PC-9 (cell line): ENCODE measurements at regions not wholly inside any gene's neighbourhood (a gene's known extent, or its start where the extent isn't known, plus 50 kb on each side); places are given as distances from the start of the nearest gene placed in this dataset.

Experiments used
- BruUV-seq: library from RNA; stranded (reverse); fragments of 400-500 nt; replicated peaks from 2 replicates; lab custom pipeline; 2021; lab: Mats Ljungman, UMichigan
- CTCF ChIA-PET: fragments of 300-600 bp; sonication (Branson Sonifier 250); formaldehyde crosslinking; loops from one replicate; lab custom pipeline; 2022; ENCODE audit warnings: antibody characterized with exemption; lab: Charles Lee
- POLR2A ChIA-PET: fragments of 300-600 bp; sonication (Branson Sonifier 250); formaldehyde crosslinking; loops from one replicate; lab custom pipeline; 2022; ENCODE audit warnings: antibody characterized with exemption; ENCODE audit not compliant: unreplicated experiment; lab: Charles Lee
- DNase-seq, 2 experiments: peaks; one replicate each; pipeline versions ENCODE4 v3.0.0 to v3.0.0-alpha.2; 2015 to 2022; ENCODE audit warnings: mixed read lengths in 1 of 2
- H2AFZ ChIP-seq: fragments of 200-600 bp; sonication (generic); 2 replicates; pipeline ENCODE4 v1.8.1; 2017; ENCODE audit warnings: antibody characterized with exemption
- H3F3A ChIP-seq: fragments of 200-600 bp; sonication (generic); 2 replicates; pipeline ENCODE4 v1.8.1; 2017; ENCODE audit warnings: antibody characterized with exemption, mild to moderate bottlenecking, low read depth; ENCODE audit not compliant: insufficient read depth
- H3K27ac ChIP-seq: fragments of 200-600 bp; sonication (generic); 2 replicates; pipeline ENCODE4 v1.6.1; 2016; ENCODE audit warnings: mixed run types
- H3K27me3 ChIP-seq: fragments of 200-600 bp; sonication (generic); 2 replicates; pipeline ENCODE4 v1.6.1; 2016; ENCODE audit warnings: low read depth, mixed run types; ENCODE audit not compliant: insufficient read depth
- H3K36me3 ChIP-seq: fragments of 200-600 bp; sonication (generic); 2 replicates; pipeline ENCODE4 v1.6.1; 2016; ENCODE audit warnings: low read depth, mixed run types
- H3K4me1 ChIP-seq: fragments of 200-600 bp; sonication (generic); replicated peaks from 2 replicates; pipeline ENCODE4 v1.6.1; 2016; ENCODE audit warnings: mixed run types; ENCODE audit not compliant: insufficient read depth
- H3K4me2 ChIP-seq: fragments of 200-600 bp; sonication (generic); 2 replicates; pipeline ENCODE4 v1.6.1; 2017; ENCODE audit warnings: mixed run types
- H3K4me3 ChIP-seq: fragments of 200-600 bp; sonication (generic); 2 replicates; pipeline ENCODE4 v1.6.1; 2016; ENCODE audit warnings: mixed run types
- H3K79me2 ChIP-seq: fragments of 200-600 bp; sonication (generic); 2 replicates; pipeline ENCODE4 v1.6.1; 2017; ENCODE audit warnings: low read depth, mixed run types
- H3K9me2 ChIP-seq: fragments of 200-600 bp; sonication (generic); 2 replicates; pipeline ENCODE4 v1.8.1; 2017; ENCODE audit warnings: mild to moderate bottlenecking; ENCODE audit not compliant: insufficient read depth
- H3K9me3 ChIP-seq: fragments of 200-600 bp; sonication (generic); 2 replicates; pipeline ENCODE4 v1.8.1; 2016; ENCODE audit warnings: low read depth; ENCODE audit not compliant: insufficient read depth
- H4K20me1 ChIP-seq: fragments of 200-600 bp; sonication (generic); 2 replicates; pipeline ENCODE4 v1.8.1; 2017; ENCODE audit not compliant: insufficient read depth
- EZH2 ChIP-seq: fragments of 200-600 bp; sonication (generic); IDR thresholded peaks from 2 replicates; pipeline ENCODE4 v1.8.0; 2017; ENCODE audit warnings: antibody characterized with exemption, low read depth
- intact Hi-C: fragments of 100-400 bp; cut with micrococcal nuclease; formaldehyde crosslinking; loops from one replicate; pipeline ENCODE4 v1.10.0; 2022; ENCODE audit not compliant: unreplicated experiment
- TF ChIP-seq, protein P1 (sequence below): fragments of 200-600 bp; sonication (generic); conservative IDR thresholded peaks from 2 replicates; pipeline ENCODE4 v1.6.1; 2017; ENCODE audit warnings: mixed run types, antibody characterized with exemption, mild to moderate bottlenecking, moderate library complexity

DNA sequence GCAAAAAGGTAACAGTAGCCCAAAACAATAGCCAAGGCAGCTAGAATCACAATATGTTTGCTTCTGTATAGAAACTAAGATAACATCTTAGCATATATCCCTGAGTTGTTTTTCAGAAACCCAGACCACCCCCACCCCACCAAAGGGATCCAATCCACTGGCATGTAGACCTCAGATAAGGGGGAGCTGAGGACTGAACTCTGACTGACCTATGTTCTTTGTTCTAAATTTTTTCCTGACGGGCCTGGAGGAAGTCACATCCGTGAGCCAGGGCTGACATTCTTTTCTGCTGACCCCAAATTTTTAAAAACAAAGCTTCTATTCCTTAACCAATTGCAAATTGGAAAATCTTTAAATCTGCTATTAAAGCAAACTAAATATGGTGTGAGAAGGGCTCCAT lies 493.9 kb upstream of the IGFBP3 start:
- TF ChIP-seq, protein P1, sequence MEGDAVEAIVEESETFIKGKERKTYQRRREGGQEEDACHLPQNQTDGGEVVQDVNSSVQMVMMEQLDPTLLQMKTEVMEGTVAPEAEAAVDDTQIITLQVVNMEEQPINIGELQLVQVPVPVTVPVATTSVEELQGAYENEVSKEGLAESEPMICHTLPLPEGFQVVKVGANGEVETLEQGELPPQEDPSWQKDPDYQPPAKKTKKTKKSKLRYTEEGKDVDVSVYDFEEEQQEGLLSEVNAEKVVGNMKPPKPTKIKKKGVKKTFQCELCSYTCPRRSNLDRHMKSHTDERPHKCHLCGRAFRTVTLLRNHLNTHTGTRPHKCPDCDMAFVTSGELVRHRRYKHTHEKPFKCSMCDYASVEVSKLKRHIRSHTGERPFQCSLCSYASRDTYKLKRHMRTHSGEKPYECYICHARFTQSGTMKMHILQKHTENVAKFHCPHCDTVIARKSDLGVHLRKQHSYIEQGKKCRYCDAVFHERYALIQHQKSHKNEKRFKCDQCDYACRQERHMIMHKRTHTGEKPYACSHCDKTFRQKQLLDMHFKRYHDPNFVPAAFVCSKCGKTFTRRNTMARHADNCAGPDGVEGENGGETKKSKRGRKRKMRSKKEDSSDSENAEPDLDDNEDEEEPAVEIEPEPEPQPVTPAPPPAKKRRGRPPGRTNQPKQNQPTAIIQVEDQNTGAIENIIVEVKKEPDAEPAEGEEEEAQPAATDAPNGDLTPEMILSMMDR = no peak
- no peak for TF ChIP-seq EZH2
- Histone ChIP-seq H3F3A (no peaks in the 10 kb centered on the region), H3K4me3 (no peak overlapping the region), H4K20me1 (no peaks in the 10 kb centered on the region), H3K79me2 (no peaks in the 10 kb centered on the region), H3K36me3 (no peaks in the 10 kb centered on the region), H2AFZ (no peak overlapping the region), H3K9me3 (no peaks in the 10 kb centered on the region), H3K27me3 (no peaks in the 10 kb centered on the region), H3K27ac (no peak overlapping the region), H3K4me2 (no peak overlapping the region), H3K4me1 (no peaks in the 10 kb centered on the region), H3K9me2 (no peaks in the 10 kb centered on the region)
- BruUV-seq = no TSS peak
- intact Hi-C loops = no loop called here
- POLR2A ChIA-PET = no interaction called here
- CTCF ChIA-PET = no interaction called here
- DNase-seq = no peak

DNA sequence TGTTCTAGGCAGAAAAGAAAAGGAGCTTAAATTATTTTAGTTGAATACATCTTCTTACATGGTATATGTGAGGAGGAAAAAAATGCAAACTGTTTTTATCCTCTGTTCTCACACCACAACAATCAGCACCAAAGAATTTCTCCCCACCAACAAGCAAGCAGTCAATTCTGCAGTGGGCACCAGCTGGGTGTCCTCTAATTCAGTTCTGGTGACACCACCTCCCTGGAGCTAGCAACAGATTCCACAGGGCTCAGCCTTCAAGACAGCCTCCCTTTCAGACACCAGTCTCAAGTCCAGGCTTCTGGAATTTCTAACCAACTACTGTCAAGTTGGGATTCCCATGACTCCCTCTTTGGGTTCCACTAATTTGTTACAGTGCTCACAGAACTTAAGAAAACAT lies 490.2 kb upstream of the IGFBP3 start:
- H3K36me3 ChIP-seq = no peaks in the 10 kb centered on the region
- H3K4me1 ChIP-seq = no peaks in the 10 kb centered on the region
- H3F3A ChIP-seq = no peaks in the 10 kb centered on the region
- no TSS peak for BruUV-seq
- CTCF ChIA-PET = no interaction called here
- no peak for TF ChIP-seq EZH2
- TF ChIP-seq, protein P1 = no peak
- POLR2A ChIA-PET = no interaction called here
- no peak overlapping the region for H3K4me2 ChIP-seq
- no peaks in the 10 kb centered on the region for H3K9me3 ChIP-seq
- DNase-seq = no peak
- no peak overlapping the region for H3K27ac ChIP-seq
- 0 out of 2 replicates have a peak, but pooled peaks cover 6% of the 10 kb centered on the region for H3K9me2 ChIP-seq
- no peaks in the 10 kb centered on the region for H3K79me2 ChIP-seq
- H2AFZ ChIP-seq = no peak overlapping the region
- intact Hi-C loops = no loop called here
- no peaks in the 10 kb centered on the region for H4K20me1 ChIP-seq
- no peak overlapping the region for H3K4me3 ChIP-seq
- no peaks in the 10 kb centered on the region for H3K27me3 ChIP-seq

DNA sequence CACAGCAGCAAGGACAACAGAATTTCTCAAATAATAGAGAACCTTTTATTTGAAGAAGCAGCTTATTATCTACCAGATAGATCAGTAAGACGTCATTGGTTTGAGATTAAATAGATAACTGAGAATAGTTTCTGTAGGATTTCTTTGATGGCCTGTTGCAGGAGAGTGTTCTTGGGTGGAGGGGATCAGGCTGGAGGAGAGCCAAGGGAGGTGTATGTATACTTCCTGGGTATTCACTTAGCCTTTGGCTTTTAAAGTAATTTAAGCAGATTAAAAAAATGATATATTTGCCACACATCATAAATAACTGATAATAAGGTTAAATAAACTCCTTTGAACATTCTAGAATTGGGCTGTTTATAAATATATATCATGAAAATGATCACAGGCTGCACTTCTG lies 486.1 kb upstream of the IGFBP3 start:
- Histone ChIP-seq H3K4me3 (no peak overlapping the region), H3K9me3 (no peaks in the 10 kb centered on the region), H3F3A (no peaks in the 10 kb centered on the region), H3K36me3 (no peaks in the 10 kb centered on the region), H3K79me2 (no peaks in the 10 kb centered on the region), H3K27ac (no peak overlapping the region), H3K9me2 (0 out of 2 replicates have a peak, but pooled peaks cover 6% of the 10 kb centered on the region), H3K27me3 (no peaks in the 10 kb centered on the region), H3K4me1 (no peaks in the 10 kb centered on the region), H4K20me1 (no peaks in the 10 kb centered on the region), H3K4me2 (no peak overlapping the region), H2AFZ (no peak overlapping the region)
- intact Hi-C loops = no loop called here
- POLR2A ChIA-PET = no interaction called here
- BruUV-seq = no TSS peak
- CTCF ChIA-PET = no interaction called here
- DNase-seq = no peak
- TF ChIP-seq EZH2 = no peak
- TF ChIP-seq, protein P1 = no peak
